Renal pelvis (tissue), 1 donor: ENCODE measurements at regions not wholly inside any gene's neighbourhood (a gene's known extent, or its start where the extent isn't known, plus 50 kb on each side); places are given as distances from the start of the nearest gene placed in this dataset.
A peak's percentile ranks its signal among the peaks of the same experiment; 100 is the strongest.
"Not testable (repeated sequence)": the region's sequence is repeated elsewhere in the genome, so short reads cannot be mapped to it uniquely, and the experiment has no call there.

ENCODE experiments used
- DNase-seq: peaks from one replicate; pipeline ENCODE4 v3.0.0-alpha.2; 2013

DNA sequence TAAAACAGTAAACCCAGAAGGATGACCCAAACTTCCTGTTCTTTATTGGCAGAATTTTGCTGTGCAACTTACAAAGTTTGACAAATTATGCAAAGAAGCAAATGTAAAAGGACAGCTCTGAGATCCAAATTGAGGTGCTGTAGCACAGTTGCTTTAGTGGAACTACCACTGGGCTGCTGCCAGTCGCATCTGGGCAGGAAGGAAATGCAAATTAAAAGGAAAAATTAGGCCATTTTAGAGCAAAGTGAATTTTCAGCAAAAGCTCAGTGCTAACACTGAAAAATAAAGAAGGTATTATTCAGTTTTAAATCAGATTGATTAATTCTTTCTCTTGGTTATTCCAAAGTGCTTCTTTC, 104.5 kb downstream of the ZMAT3 start:
- DNase-seq = no peak

DNA sequence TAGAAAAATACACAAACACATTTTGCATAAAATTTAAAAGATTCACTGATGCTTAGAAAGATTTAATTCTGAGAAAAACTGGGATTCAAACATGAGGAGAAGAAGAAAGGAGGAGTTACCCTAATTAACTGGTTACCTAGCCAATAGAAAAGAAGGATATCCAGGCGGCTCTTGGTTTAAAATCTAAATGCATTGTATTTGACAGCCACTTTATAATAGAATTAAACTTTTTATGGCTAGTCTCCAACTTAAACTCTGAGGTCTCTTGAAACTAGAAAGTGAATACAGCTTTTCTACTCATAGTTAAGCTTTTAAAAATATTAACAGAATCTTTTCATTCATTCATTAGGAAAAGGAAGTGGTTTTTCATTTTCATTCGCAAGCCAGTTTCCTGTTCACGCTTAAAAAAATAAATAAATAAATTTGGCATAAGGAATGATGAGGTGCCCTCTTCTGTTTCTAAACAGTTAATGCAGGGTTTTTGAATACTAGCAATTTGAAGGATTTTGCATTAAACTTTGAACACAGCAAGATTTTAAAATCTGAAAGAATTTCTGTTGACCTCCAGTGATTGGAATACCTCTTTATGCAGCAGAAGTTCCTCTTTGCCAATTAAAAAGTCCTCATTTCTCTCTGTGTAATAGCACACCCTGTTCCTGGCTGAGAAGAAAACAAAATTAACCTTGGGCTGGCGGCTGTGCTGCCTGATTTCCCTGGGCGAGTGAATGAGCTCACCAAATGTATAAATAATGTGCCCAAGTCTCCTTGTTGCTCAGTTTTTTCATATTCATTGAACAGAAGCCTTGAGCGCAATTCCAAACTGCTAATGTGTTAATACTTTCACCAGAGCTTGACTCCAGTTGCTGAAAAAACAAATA, 105.1 kb downstream of the ZMAT3 start:
- peak; percentile 19 for DNase-seq

DNA sequence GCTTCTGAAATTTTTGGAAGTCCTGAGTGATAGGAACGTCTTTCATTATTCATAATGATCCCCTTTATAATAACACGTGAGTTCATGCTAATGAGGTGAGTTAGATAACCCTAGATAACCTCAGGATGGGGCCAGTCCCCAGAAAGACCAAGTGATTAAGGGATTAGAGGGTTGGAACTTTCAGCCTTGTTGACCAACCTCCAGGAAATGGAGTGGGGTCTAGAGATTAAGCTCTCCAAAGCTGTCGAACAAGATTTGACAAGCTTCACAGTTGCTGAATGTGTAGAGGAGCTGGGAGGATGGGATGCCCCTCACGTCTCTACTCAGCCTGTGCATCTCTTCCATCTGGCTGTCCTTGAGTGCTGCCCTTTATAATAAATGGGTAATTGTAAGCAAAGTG, 107.1 kb downstream of the ZMAT3 start:
- DNase-seq = no peak

DNA sequence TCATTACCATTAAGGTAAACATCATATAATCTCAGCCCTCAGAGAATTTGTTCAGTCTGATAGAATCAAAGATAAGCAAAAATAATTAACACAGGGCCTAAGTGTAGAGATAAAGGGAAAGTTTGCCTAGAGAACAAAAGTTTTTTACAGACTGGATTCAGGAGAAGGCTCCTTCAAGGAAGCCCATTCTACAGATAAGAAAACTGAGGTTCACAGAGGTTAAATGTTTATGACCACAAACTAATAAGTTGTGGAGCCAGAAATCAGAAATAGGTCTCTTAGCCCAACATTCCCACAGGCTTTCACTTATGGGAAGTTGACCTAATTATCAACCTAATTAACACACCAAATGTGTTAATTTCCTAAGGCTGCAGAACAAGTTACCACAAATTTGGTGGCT, 110.7 kb downstream of the ZMAT3 start:
- DNase-seq = no peak

DNA sequence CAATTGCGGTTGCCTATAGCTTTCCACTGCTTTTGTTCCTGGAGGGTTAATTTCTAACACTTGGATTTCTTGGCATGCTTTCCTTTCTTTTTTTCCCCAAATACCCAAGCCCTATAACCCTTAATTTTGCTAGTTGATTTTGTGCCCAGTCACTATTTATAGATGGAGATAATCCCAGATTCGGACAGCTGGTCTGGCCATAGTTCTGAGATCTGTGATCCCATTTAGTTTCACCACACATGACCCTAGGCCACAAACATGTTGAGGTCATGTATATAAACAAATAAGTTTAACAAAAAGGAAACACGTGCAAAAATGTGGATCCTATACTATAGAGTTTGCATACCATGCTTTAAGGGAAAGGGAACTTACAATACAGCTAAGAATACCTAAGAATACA, 111.4 kb downstream of the ZMAT3 start:
- no peak for DNase-seq

DNA sequence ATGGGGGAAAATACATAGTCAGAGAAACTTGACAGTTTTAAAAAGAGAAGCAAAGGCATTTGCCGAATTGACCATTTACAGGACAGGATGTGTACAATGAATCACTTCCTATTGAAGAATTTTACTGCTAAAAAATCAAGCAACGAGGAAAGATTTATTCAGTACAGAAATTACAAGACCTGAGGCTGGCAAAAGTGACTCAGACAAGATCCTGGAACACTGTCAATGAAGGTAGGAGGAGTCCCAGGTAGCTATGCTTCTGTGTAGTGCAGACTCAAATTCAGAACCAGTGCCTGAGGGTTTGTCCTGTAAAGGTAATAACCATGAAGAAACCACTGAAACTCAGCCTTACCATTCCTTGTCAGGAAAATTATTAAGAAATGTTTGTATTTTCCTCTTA, 120.9 kb downstream of the ZMAT3 start:
- DNase-seq = no peak

DNA sequence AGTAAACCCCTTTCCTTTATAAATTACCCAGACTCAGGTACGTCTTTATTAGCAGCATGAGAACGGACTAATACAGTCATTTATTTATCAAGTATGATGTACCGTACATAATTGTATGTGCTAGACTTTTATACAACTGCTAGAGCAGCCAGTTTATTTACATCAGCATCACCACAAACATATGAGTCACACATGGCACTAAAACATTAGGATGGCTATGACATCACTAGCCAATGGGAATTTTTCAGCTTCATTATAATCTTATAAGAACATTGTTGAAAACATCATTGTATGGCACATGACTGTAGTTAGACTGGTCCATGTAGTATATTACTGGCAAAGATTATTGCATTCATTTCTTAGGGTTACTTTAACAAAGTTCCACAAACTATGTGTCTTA, 121.7 kb downstream of the ZMAT3 start:
- DNase-seq = no peak

DNA sequence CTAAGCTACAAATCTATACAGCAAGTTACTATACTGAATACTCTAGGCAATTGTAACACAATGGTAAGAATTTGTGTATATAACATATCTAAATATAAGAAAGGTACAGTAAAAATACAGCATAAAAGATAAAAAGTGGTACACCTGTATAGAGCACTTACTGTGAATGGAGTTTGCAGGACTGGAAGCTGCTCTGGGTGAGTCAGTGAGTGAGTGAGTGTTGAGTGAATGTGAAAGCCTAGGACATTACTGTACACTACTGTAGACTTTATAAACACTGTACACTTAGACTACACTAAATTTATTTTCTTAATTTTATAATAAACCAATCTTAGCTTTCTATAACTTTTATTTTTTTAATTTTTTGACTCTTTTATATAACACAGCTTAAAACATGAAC, 123.1 kb downstream of the ZMAT3 start:
- no peak for DNase-seq

DNA sequence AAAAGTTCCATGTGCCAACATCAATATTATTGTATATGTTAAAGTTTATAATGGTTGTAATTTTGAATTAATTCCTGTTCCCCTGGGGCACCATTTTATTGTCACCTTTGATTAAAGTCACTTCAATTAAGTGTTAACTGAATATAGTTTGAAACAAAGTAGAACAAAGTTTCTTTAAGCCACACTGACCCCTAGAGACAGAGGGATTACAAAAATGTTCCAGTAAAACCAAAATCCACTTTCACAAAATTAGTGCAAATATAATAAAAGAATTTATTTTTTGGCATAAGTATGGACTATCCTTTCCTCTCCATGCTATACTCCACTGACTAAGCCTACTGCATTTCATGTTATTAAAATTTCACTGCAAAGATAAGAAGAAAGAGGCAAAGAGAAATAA, 123.9 kb downstream of the ZMAT3 start:
- DNase-seq = no peak

DNA sequence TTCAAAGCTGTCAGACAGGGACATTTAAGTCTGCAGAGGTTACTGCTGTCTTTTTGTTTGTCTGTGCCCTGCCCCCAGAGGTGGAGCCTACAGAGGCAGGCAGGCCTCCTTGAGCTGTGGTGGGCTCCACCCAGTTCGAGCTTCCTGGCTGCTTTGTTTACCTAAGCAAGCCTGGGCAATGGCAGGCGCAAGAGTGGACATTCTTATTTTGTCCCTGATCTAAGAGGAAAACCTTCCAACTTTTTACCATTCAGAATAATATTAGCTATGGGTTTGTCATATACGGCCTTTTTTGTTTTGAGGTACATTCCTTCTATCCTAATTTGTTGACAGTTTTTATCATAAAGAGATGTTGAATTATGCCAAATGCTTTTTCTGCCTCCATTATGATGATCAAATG, 129.3 kb downstream of the ZMAT3 start:
- DNase-seq = not testable (repeated sequence)

DNA sequence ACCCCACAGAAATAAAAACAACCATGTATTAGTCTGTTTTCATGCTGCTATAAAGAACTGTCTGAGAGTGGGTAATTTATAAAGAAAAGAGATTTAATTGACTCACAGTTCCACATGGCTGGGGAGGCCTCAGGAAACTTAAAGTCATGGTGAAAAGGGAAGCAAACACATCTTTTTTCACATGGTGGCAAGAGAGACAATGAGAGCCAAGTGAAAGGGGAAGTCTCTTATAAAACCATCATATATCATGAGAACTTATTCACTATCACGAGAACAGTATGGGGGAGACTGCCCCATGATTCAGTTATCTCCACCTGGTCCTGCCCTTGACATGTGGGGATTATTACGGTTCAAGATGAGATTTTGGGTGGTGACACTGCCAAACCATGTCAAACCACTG, 141.5 kb downstream of the ZMAT3 start:
- no peak for DNase-seq

DNA sequence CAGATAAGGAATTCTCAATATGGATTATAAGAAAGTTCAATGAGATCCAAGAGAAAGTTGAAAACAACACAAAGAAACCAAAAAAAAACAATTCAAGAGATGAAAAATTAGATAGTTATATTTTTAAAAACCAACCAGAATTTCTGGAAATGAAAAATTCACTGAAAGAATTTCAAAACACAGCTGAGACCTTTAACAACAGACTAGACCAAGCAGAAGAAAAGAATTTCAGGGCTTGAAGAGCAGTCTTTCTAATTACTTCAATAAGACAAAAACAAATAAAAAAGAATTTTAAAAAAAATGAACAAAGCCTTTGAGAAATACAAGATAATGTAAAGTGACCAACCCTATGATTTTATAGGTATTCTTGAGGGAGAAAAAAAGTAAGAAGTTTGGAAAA, 155.4 kb downstream of the ZMAT3 start:
- no peak for DNase-seq

DNA sequence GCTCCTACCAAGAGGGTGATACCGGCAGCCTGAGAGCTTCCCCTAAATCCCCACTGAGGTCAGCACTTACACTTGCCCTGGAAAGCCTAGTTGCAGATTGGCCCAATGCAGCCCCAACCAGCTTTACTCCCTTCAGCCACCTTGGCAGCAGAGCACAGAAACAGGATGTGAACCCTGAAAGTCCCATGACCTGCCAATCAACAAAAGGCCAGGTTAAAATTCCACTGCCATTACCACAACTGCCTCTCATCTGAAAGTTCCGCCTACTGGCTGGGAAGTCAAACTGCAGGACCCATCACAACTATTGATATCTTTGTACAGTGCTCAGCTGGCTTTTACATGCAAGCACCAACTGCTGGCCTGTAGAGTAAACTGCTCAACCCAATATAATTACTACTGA, 156.2 kb downstream of the ZMAT3 start:
- DNase-seq = no peak

DNA sequence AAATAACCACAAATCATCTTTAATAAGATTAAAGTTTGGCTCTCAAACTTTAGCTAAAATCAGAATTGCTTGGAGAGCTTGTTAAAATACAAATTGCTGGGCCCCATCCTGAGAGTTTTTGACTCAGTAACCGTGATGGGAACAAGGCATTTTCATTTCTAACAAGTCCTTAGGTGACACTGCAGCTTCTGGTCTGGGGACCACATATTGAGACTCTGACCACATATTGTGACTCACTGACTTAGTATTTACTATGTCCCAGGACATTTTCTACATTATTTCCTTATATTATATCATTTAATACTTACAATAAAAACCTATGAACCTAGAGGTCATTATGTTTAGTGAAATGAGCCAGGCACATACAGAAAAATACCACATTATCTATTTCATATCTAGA, 164.5 kb downstream of the ZMAT3 start:
- no peak for DNase-seq

DNA sequence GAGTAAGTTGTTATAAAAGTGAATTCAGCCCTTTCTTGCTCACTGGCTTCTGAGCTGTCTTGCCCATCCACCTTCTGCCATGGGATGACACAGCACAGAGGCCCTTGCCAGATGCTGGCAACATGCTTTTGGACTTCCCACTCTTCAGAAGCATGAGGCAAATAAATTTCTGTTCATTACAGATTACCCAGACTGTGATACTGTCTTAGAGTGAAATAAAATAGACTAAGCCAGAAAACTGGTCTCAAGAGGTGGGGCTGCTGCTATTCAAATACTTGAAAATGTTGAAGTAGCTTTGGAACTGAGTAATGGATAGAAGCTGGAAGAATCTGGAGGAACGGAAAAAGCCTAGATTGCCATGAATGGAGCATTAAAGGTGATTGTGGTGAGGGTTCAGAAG, 170.4 kb downstream of the ZMAT3 start:
- DNase-seq = no peak

DNA sequence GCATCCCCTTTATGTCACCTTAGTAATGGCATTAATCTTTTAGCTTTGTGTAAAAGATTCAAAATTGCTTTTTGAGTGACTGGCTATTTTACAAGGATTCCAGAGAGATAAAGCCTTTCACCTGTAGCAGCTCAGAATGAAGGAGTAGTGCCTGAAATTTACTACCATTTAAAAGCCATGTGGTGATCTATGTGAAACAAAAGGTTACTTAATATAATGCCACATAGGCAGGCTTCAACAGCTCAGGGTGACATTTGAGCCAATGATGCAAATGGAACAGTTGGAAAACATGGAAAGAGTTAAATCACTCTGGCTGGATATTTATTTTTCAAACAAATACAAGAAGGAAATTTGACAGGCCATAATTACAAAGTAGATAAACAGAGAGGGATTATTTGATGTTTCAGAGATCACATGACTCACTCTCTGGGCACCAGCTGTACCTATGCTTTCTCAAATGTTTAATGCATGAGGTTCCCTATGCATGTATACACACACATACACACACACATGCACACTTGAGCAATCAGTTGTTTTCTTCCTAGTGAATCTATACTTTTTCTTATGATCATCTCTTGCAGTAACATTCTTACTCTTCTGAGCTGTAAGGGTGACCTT, 171.5 kb downstream of the ZMAT3 start:
- DNase-seq = no peak

DNA sequence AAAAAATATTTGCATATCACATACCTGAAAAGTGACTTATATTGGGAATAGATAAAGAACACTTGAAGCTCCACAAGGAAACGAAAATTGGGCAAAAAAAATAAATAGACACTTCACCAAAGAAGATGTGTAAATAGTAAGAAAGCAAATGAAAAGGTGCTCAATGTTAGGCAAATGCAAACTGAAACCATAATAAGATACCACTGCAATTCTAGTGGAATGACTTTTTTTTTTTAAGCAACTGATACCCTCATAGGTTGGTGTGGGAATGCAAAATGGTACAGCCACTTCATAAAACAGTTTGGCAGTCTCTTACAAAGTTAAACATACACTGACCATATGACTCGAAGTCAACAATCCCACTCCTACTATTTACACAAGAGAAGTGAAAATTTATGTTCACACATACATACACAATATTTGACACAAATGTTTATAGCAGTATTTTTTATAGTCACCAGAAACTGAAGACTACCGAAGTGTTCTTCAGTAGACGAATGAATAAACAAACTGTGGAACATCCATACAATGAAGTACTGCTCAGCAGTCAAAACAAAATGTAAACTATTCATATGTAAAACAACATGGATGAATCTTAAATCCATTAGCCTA, 176.3 kb downstream of the ZMAT3 start:
- no peak for DNase-seq
